ENCODE measurements at regions not wholly inside any gene's neighbourhood (a gene's known extent, or its start where the extent isn't known, plus 50 kb on each side); places are given as distances from the start of the nearest gene placed in this dataset.

DNA sequence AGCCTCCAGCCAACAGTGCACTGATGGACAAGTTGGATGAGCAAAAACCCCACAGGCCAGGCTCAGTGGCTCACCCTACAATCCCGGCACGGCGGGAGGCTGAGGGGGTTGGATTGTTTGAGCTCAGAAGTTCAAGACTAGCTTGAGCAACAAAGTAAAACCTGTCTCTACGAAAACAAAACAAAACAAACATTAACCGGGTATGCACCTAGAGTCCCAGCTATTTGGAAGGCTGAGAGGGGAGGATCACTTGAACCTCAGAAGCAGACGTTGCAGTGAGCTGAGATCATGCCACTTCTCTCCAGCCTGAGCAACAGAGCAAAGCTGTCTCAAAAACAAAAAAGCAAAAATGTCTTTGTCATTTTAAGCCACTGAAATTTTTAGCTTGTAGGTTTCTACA, 55.1 kb upstream of the DMRT1 start:
- TF ChIP-seq, protein P1, sequence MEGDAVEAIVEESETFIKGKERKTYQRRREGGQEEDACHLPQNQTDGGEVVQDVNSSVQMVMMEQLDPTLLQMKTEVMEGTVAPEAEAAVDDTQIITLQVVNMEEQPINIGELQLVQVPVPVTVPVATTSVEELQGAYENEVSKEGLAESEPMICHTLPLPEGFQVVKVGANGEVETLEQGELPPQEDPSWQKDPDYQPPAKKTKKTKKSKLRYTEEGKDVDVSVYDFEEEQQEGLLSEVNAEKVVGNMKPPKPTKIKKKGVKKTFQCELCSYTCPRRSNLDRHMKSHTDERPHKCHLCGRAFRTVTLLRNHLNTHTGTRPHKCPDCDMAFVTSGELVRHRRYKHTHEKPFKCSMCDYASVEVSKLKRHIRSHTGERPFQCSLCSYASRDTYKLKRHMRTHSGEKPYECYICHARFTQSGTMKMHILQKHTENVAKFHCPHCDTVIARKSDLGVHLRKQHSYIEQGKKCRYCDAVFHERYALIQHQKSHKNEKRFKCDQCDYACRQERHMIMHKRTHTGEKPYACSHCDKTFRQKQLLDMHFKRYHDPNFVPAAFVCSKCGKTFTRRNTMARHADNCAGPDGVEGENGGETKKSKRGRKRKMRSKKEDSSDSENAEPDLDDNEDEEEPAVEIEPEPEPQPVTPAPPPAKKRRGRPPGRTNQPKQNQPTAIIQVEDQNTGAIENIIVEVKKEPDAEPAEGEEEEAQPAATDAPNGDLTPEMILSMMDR (IDR thresholded peaks at IDR 0.05): no peak
- TF ChIP-seq ZFX (IDR thresholded peaks at IDR 0.05; ENCODE audit: borderline replicate concordance): no peak

Measured in 22Rv1 (cell line).